Esophagus squamous epithelium (tissue), 4 donors: ENCODE measurements at regions not wholly inside any gene's neighbourhood (a gene's known extent, or its start where the extent isn't known, plus 50 kb on each side); places are given as distances from the start of the nearest gene placed in this dataset.

Experiments
- POLR2A ChIP-seq, 4 donors: fragments of 450-650 bp; IDR thresholded peaks; one replicate each; pipeline ENCODE4 v1.6.1; 2017; ENCODE audit warnings: antibody characterized with exemption in 4 of 4, mild to moderate bottlenecking in 4 of 4, moderate library complexity in 3 of 4
- TF ChIP-seq, protein P1 (sequence below), 6 experiments: fragments of 450-650 bp in 4 of 6; fragments of 200-600 bp in 2 of 6; sonication (generic) in 2 of 6; IDR thresholded peaks; one replicate each; pipeline ENCODE4 v1.5.1; 2016 to 2019; ENCODE audit warnings: antibody characterized with exemption in 6 of 6, mild to moderate bottlenecking in 4 of 6, moderate library complexity in 4 of 6

DNA sequence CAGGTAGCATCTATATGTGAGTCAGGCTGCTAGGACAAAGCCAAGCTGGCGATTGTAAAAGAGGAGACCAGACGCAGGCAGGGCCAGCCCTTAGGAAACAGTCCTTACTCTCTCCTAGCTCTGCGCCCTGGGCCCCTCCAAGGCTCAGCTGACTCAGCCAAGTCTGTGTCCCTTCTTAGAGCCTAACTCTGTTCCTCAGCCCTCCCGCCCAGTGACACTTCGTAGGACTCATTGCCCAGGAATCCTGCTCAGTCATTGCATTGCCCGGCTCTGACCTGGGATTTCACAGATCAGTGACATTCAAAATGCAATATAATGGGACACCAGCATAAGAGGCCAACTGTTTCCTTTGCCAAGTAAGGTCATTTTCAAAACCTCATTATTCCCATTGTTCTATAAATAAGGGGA is 244.2 kb downstream of the TLE3 start:
- TF ChIP-seq, protein P1, sequence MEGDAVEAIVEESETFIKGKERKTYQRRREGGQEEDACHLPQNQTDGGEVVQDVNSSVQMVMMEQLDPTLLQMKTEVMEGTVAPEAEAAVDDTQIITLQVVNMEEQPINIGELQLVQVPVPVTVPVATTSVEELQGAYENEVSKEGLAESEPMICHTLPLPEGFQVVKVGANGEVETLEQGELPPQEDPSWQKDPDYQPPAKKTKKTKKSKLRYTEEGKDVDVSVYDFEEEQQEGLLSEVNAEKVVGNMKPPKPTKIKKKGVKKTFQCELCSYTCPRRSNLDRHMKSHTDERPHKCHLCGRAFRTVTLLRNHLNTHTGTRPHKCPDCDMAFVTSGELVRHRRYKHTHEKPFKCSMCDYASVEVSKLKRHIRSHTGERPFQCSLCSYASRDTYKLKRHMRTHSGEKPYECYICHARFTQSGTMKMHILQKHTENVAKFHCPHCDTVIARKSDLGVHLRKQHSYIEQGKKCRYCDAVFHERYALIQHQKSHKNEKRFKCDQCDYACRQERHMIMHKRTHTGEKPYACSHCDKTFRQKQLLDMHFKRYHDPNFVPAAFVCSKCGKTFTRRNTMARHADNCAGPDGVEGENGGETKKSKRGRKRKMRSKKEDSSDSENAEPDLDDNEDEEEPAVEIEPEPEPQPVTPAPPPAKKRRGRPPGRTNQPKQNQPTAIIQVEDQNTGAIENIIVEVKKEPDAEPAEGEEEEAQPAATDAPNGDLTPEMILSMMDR (IDR thresholded peaks at IDR 0.05) = no peak
- TF ChIP-seq POLR2A (IDR thresholded peaks at IDR 0.05) = no peak
